GM23338 (cell line): ENCODE measurements at regions not wholly inside any gene's neighbourhood (a gene's known extent, or its start where the extent isn't known, plus 50 kb on each side); places are given as distances from the start of the nearest gene placed in this dataset.

Experiments used
- ATAC-seq: fragments of 200-7000 bp; cut with Tn5 transposase; 3 replicates; pipeline ENCODE4 v1.9.1; 2020
- DNase-seq: peaks from one replicate; pipeline ENCODE4 v3.0.0-alpha.2; 2015; ENCODE audit warnings: low spot score
- H2AFZ ChIP-seq: fragments of 200-600 bp; sonication (generic); 2 replicates; pipeline ENCODE4 v1.8.0; 2016; ENCODE audit warnings: antibody characterized with exemption, mild to moderate bottlenecking, moderate library complexity
- H3F3A ChIP-seq: fragments of 200-600 bp; sonication (generic); replicated peaks from 2 replicates; pipeline ENCODE4 v1.8.0; 2017; ENCODE audit warnings: antibody characterized with exemption, mixed run types, low read depth
- H3K27ac ChIP-seq: fragments of 200-600 bp; sonication (generic); 2 replicates; pipeline ENCODE4 v1.6.1; 2016; ENCODE audit warnings: low read depth
- H3K27me3 ChIP-seq: fragments of 200-600 bp; sonication (generic); 2 replicates; pipeline ENCODE4 v1.8.0; 2016; ENCODE audit warnings: mild to moderate bottlenecking, mixed run types, moderate library complexity; ENCODE audit not compliant: insufficient read depth
- H3K36me3 ChIP-seq: fragments of 200-600 bp; sonication (generic); 2 replicates; pipeline ENCODE4 v1.8.0; 2016; ENCODE audit warnings: mild to moderate bottlenecking; ENCODE audit not compliant: insufficient read depth
- H3K4me1 ChIP-seq: fragments of 200-600 bp; sonication (generic); 2 replicates; pipeline ENCODE4 v1.8.0; 2016; ENCODE audit warnings: mild to moderate bottlenecking, moderate library complexity; ENCODE audit not compliant: insufficient read depth
- H3K4me2 ChIP-seq: fragments of 200-600 bp; sonication (generic); 2 replicates; pipeline ENCODE4 v1.7.1; 2017; ENCODE audit warnings: mixed run types
- H3K4me3 ChIP-seq: fragments of 200-600 bp; sonication (generic); 2 replicates; pipeline ENCODE4 v1.6.1; 2016; ENCODE audit warnings: mixed run types
- H3K79me2 ChIP-seq: fragments of 200-600 bp; sonication (generic); replicated peaks from 2 replicates; pipeline ENCODE4 v1.8.0; 2017; ENCODE audit warnings: mild to moderate bottlenecking; ENCODE audit not compliant: insufficient read depth
- H3K9me2 ChIP-seq: fragments of 200-600 bp; sonication (generic); 2 replicates; pipeline ENCODE4 v1.8.0; 2017; ENCODE audit not compliant: insufficient read depth
- H4K20me1 ChIP-seq: fragments of 200-600 bp; sonication (generic); replicated peaks from 2 replicates; pipeline ENCODE4 v1.8.0; 2017; ENCODE audit warnings: mild to moderate bottlenecking; ENCODE audit not compliant: insufficient read depth
- H3K27ac Mint-ChIP-seq: 2 replicates; pipeline ENCODE4 v1.8.0; 2020; ENCODE audit warnings: inconsistent platforms, mild to moderate bottlenecking, moderate library complexity, mixed read lengths
- H3K27me3 Mint-ChIP-seq: 3 replicates; pipeline ENCODE4 v1.8.0; 2022; ENCODE audit warnings: low read depth, mild to moderate bottlenecking, moderate library complexity, mixed read lengths, inconsistent platforms; ENCODE audit not compliant: insufficient read depth, poor library complexity
- H3K36me3 Mint-ChIP-seq: 3 replicates; pipeline ENCODE4 v1.8.0; 2021; ENCODE audit warnings: low read depth, mild to moderate bottlenecking, inconsistent platforms, moderate library complexity, mixed read lengths
- H3K4me1 Mint-ChIP-seq: 3 replicates; pipeline ENCODE4 v1.8.0; 2020; ENCODE audit warnings: mild to moderate bottlenecking, inconsistent platforms, mixed read lengths
- H3K4me3 Mint-ChIP-seq: 3 replicates; pipeline ENCODE4 v1.8.0; 2021; ENCODE audit warnings: moderate library complexity, mild to moderate bottlenecking, inconsistent platforms, mixed read lengths
- H3K9me3 Mint-ChIP-seq: 3 replicates; pipeline ENCODE4 v1.8.0; 2020; ENCODE audit warnings: moderate library complexity, mild to moderate bottlenecking, inconsistent platforms, mixed read lengths
- CREB1 ChIP-seq: fragments of 250-450 bp; sonication (Bioruptor Pico); IDR thresholded peaks from 2 replicates; pipeline ENCODE4 v1.5.0; 2020; ENCODE audit warnings: low read depth, mild to moderate bottlenecking, moderate library complexity
- EZH2 ChIP-seq: fragments of 200-600 bp; sonication (generic); IDR thresholded peaks from one replicate; pipeline ENCODE4 v1.8.0; 2017; ENCODE audit warnings: antibody characterized with exemption, mild to moderate bottlenecking, low read depth; ENCODE audit not compliant: unreplicated experiment
- NANOG ChIP-seq: IDR thresholded peaks from 2 replicates; pipeline ENCODE4 v1.6.1; 2016; ENCODE audit warnings: antibody characterized with exemption, borderline replicate concordance
- STAT1 ChIP-seq: IDR thresholded peaks from one replicate; pipeline ENCODE4 v1.6.1; 2016; ENCODE audit warnings: antibody characterized with exemption; ENCODE audit not compliant: unreplicated experiment
- ZNF331 ChIP-seq: fragments of 250-450 bp; sonication (Bioruptor Pico); IDR thresholded peaks from 2 replicates; pipeline ENCODE4 v1.5.0; 2020; ENCODE audit warnings: low read depth, mild to moderate bottlenecking, moderate library complexity
- TF ChIP-seq, protein P1 (sequence below): IDR thresholded peaks from 2 replicates; pipeline ENCODE4 v1.6.1; 2016; ENCODE audit warnings: antibody characterized with exemption
- TF ChIP-seq, protein P2 (sequence below): fragments of 250-450 bp; sonication (Bioruptor Pico); IDR thresholded peaks from 2 replicates; pipeline ENCODE4 v1.5.0; 2020; ENCODE audit warnings: mild to moderate bottlenecking, moderate library complexity

DNA sequence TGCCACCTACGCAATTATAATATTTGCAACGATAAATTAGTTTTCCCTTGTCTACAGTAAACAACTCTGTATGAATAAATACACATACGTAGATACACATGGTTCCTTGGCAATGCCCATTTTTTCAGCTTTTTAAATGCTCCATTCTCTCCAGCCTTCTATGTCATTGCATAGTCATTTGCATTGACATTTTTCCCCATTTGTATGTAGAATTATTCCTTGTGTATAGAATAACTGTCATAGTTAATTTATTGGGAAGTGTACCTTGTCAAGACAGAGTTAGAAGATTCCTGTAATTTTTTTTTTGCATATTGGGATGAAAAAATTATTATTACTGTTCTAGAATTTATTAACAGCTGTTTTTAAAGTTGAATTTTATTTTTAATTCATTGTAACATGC lies 736.7 kb upstream of the DPPA4 start:
- ATAC-seq = no peak
- Mint-ChIP-seq H3K4me3 (no peak overlapping the region), H3K4me1 (no peaks in the 10 kb centered on the region), H3K9me3 (peaks cover 26% of the 10 kb centered on the region), H3K36me3 (peaks cover 27% of the 10 kb centered on the region), H3K27ac (no peak overlapping the region), H3K27me3 (peaks cover 3% of the 10 kb centered on the region)
- DNase-seq = no peak
- no peak for TF ChIP-seq STAT1
- TF ChIP-seq, protein P1, sequence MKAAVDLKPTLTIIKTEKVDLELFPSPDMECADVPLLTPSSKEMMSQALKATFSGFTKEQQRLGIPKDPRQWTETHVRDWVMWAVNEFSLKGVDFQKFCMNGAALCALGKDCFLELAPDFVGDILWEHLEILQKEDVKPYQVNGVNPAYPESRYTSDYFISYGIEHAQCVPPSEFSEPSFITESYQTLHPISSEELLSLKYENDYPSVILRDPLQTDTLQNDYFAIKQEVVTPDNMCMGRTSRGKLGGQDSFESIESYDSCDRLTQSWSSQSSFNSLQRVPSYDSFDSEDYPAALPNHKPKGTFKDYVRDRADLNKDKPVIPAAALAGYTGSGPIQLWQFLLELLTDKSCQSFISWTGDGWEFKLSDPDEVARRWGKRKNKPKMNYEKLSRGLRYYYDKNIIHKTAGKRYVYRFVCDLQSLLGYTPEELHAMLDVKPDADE = no peak
- TF ChIP-seq CREB1 (CRISPR knock-in tag) = no peak
- TF ChIP-seq, protein P2, sequence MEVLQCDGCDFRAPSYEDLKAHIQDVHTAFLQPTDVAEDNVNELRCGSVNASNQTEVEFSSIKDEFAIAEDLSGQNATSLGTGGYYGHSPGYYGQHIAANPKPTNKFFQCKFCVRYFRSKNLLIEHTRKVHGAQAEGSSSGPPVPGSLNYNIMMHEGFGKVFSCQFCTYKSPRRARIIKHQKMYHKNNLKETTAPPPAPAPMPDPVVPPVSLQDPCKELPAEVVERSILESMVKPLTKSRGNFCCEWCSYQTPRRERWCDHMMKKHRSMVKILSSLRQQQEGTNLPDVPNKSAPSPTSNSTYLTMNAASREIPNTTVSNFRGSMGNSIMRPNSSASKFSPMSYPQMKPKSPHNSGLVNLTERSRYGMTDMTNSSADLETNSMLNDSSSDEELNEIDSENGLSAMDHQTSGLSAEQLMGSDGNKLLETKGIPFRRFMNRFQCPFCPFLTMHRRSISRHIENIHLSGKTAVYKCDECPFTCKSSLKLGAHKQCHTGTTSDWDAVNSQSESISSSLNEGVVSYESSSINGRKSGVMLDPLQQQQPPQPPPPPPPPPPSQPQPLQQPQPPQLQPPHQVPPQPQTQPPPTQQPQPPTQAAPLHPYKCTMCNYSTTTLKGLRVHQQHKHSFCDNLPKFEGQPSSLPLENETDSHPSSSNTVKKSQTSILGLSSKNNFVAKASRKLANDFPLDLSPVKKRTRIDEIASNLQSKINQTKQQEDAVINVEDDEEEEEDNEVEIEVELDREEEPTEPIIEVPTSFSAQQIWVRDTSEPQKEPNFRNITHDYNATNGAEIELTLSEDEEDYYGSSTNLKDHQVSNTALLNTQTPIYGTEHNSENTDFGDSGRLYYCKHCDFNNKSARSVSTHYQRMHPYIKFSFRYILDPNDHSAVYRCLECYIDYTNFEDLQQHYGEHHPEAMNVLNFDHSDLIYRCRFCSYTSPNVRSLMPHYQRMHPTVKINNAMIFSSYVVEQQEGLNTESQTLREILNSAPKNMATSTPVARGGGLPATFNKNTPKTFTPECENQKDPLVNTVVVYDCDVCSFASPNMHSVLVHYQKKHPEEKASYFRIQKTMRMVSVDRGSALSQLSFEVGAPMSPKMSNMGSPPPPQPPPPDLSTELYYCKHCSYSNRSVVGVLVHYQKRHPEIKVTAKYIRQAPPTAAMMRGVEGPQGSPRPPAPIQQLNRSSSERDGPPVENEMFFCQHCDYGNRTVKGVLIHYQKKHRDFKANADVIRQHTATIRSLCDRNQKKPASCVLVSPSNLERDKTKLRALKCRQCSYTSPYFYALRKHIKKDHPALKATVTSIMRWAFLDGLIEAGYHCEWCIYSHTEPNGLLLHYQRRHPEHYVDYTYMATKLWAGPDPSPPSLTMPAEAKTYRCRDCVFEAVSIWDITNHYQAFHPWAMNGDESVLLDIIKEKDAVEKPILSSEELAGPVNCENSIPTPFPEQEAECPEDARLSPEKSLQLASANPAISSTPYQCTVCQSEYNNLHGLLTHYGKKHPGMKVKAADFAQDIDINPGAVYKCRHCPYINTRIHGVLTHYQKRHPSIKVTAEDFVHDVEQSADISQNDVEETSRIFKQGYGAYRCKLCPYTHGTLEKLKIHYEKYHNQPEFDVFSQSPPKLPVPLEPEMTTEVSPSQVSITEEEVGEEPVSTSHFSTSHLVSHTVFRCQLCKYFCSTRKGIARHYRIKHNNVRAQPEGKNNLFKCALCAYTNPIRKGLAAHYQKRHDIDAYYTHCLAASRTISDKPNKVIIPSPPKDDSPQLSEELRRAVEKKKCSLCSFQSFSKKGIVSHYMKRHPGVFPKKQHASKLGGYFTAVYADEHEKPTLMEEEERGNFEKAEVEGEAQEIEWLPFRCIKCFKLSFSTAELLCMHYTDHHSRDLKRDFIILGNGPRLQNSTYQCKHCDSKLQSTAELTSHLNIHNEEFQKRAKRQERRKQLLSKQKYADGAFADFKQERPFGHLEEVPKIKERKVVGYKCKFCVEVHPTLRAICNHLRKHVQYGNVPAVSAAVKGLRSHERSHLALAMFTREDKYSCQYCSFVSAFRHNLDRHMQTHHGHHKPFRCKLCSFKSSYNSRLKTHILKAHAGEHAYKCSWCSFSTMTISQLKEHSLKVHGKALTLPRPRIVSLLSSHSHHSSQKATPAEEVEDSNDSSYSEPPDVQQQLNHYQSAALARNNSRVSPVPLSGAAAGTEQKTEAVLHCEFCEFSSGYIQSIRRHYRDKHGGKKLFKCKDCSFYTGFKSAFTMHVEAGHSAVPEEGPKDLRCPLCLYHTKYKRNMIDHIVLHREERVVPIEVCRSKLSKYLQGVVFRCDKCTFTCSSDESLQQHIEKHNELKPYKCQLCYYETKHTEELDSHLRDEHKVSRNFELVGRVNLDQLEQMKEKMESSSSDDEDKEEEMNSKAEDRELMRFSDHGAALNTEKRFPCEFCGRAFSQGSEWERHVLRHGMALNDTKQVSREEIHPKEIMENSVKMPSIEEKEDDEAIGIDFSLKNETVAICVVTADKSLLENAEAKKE (CRISPR knock-in tag) = no peak
- TF ChIP-seq EZH2 = no peak
- no peak for TF ChIP-seq NANOG
- no peak for TF ChIP-seq ZNF331 (CRISPR knock-in tag)
- Histone ChIP-seq H4K20me1 (no peaks in the 10 kb centered on the region), H3K4me3 (no peak overlapping the region), H3K4me2 (no peak overlapping the region), H3K4me1 (no peaks in the 10 kb centered on the region), H3K9me2 (0 out of 2 replicates have a peak, but pooled peaks cover 4% of the 10 kb centered on the region), H3K36me3 (no peaks in the 10 kb centered on the region), H3F3A (no peaks in the 10 kb centered on the region), H3K27me3 (no peaks in the 10 kb centered on the region), H2AFZ (no peak overlapping the region), H3K27ac (no peak overlapping the region), H3K79me2 (no peaks in the 10 kb centered on the region)
